HCT116 (cell line): ENCODE measurements at regions not wholly inside any gene's neighbourhood (a gene's known extent, or its start where the extent isn't known, plus 50 kb on each side); places are given as distances from the start of the nearest gene placed in this dataset.

Experiments used
- ATAC-seq: fragments of 200-7000 bp; cut with Tn5 transposase; 2 replicates; pipeline ENCODE4 v1.9.1; 2020; ENCODE audit warnings: mild to moderate bottlenecking, moderate library complexity
- BruUV-seq: library from RNA; stranded (reverse); fragments of 400-500 nt; replicated peaks from 2 replicates; lab custom pipeline; 2021; lab: Mats Ljungman, UMichigan
- CTCF ChIA-PET: fragments of 300-600 bp; sonication (Branson Sonifier 250); formaldehyde crosslinking; loops from one replicate; lab custom pipeline; 2021; ENCODE audit warnings: antibody characterized with exemption; lab: Charles Lee
- POLR2A ChIA-PET: fragments of 300-600, 350-600 bp; sonication (Branson Sonifier 250); formaldehyde crosslinking; loops from one replicate; lab custom pipeline; 2021; ENCODE audit warnings: antibody characterized with exemption; lab: Charles Lee
- RAD21 ChIA-PET, 2 experiments: fragments of 300-600 bp; sonication (Branson Sonifier 250); formaldehyde crosslinking; loops; one replicate each; lab custom pipeline; 2023; ENCODE audit warnings: low total read pairs in 2 of 2; ENCODE audit not compliant: uncharacterized antibody in 2 of 2, unreplicated experiment in 2 of 2, low non-redundant PET in 1 of 2; lab: Charles Lee
- DNase-seq: peaks from one replicate; pipeline ENCODE4 v3.0.0-alpha.2; 2010; ENCODE audit warnings: low read depth, low spot score
- H2AFZ ChIP-seq: fragments of 200-600 bp; shearing (Covaris generic), sonication (generic); 2 replicates; pipeline ENCODE4 v1.6.1; 2017; ENCODE audit warnings: low read depth, mixed run types, mixed read lengths, antibody characterized with exemption, low read length; ENCODE audit not compliant: poor library complexity, severe bottlenecking
- H3K27ac ChIP-seq: 2 replicates; pipeline ENCODE4 v1.5.1; 2012; ENCODE audit warnings: low read depth, low read length
- H3K27me3 ChIP-seq: fragments of 200-600 bp; sonication (generic); 2 replicates; pipeline ENCODE4 v1.6.1; 2016; ENCODE audit warnings: mixed run types, low read length, mixed read lengths; ENCODE audit not compliant: insufficient read depth
- H3K36me3 ChIP-seq, 2 experiments: fragments of 200-500 bp in 1 of 2; fragments of 200-600 bp in 1 of 2; sonication (Bioruptor generic) in 1 of 2; sonication (generic) in 1 of 2; 2 replicates each; pipeline versions ENCODE4 v1.5.1 to v1.6.1; 2014 to 2016; ENCODE audit warnings: low read length in 2 of 2, inconsistent platforms in 1 of 2, mixed read lengths in 1 of 2, mixed run types in 1 of 2; ENCODE audit not compliant: insufficient read depth in 2 of 2, control insufficient read depth in 1 of 2
- H3K4me1 ChIP-seq, 2 experiments: fragments of 200-600 bp in 1 of 2; sonication (generic) in 1 of 2; 2 replicates each; pipeline versions ENCODE4 v1.5.1 to v1.6.1; 2012 to 2017; ENCODE audit warnings: low read length in 2 of 2, inconsistent platforms in 1 of 2, mild to moderate bottlenecking in 1 of 2, mixed read lengths in 1 of 2, mixed run types in 1 of 2, moderate library complexity in 1 of 2; ENCODE audit not compliant: insufficient read depth in 2 of 2, control insufficient read depth in 1 of 2
- H3K4me2 ChIP-seq: fragments of 200-600 bp; sonication (generic); 2 replicates; pipeline ENCODE4 v1.6.1; 2017; ENCODE audit warnings: mixed run types, low read length, mixed read lengths
- H3K4me3 ChIP-seq, 2 experiments: fragments of 200-600 bp in 1 of 2; sonication (generic) in 1 of 2; replicated peaks in 1 of 2; 2 replicates each; pipeline ENCODE4 v1.5.1; 2011 to 2016; ENCODE audit warnings: low read length in 2 of 2, control low read depth in 1 of 2, low read depth in 1 of 2, mild to moderate bottlenecking in 1 of 2, mixed read lengths in 1 of 2, mixed run types in 1 of 2
- H3K79me2 ChIP-seq: fragments of 200-600 bp; sonication (generic); 2 replicates; pipeline ENCODE4 v1.6.1; 2017; ENCODE audit warnings: mild to moderate bottlenecking, mixed run types, low read length, moderate library complexity, mixed read lengths; ENCODE audit not compliant: insufficient read depth
- H3K9ac ChIP-seq: fragments of 200-600 bp; sonication (generic); 2 replicates; pipeline ENCODE4 v1.6.1; 2016; ENCODE audit warnings: low read length, mixed read lengths
- H3K9me2 ChIP-seq: fragments of 200-600 bp; sonication (generic), shearing (Covaris generic); 2 replicates; pipeline ENCODE4 v1.6.1; 2017; ENCODE audit warnings: mixed run types, mild to moderate bottlenecking, moderate library complexity; ENCODE audit not compliant: insufficient read depth
- H3K9me3 ChIP-seq, 2 experiments: fragments of 200-500 bp in 1 of 2; fragments of 200-600 bp in 1 of 2; sonication (Bioruptor generic) in 1 of 2; sonication (generic) in 1 of 2; 2 replicates each; pipeline ENCODE4 v1.6.1; 2014 to 2017; ENCODE audit warnings: low read length in 2 of 2, mixed read lengths in 2 of 2, inconsistent platforms in 1 of 2, low read depth in 1 of 2, mild to moderate bottlenecking in 1 of 2, mixed run types in 1 of 2, moderate library complexity in 1 of 2; ENCODE audit not compliant: control insufficient read depth in 1 of 2, insufficient read depth in 1 of 2
- H4K20me1 ChIP-seq: fragments of 200-600 bp; sonication (generic), shearing (Covaris generic); 2 replicates; pipeline ENCODE4 v1.6.1; 2017; ENCODE audit warnings: mixed run types, mild to moderate bottlenecking, moderate library complexity; ENCODE audit not compliant: insufficient read depth
- CEBPB ChIP-seq: IDR thresholded peaks from 2 replicates; pipeline ENCODE4 v1.6.1; 2012; ENCODE audit warnings: low read depth
- EZH2 ChIP-seq: fragments of 200-600 bp; sonication (generic); IDR thresholded peaks from 2 replicates; pipeline ENCODE4 v1.6.1; 2017; ENCODE audit warnings: antibody characterized with exemption, mixed run types
- EZH2phosphoT487 ChIP-seq: fragments of 200-600 bp; IDR thresholded peaks from 2 replicates; pipeline ENCODE4 v1.6.1; 2018; ENCODE audit warnings: antibody characterized with exemption, borderline replicate concordance
- JUND ChIP-seq: IDR thresholded peaks from 2 replicates; pipeline ENCODE4 v1.6.1; 2012
- POLR2A ChIP-seq: IDR thresholded peaks from 2 replicates; pipeline ENCODE4 v1.7.0; 2011; ENCODE audit warnings: borderline replicate concordance; ENCODE audit not compliant: insufficient read depth, insufficient read length; ENCODE audit errors: extremely low read depth
- POLR2AphosphoS5 ChIP-seq: IDR thresholded peaks from 2 replicates; pipeline ENCODE4 v1.6.1; 2011; ENCODE audit warnings: mild to moderate bottlenecking, low read depth, low read length, moderate library complexity
- RAD21 ChIP-seq: IDR thresholded peaks from 2 replicates; pipeline ENCODE4 v1.6.1; 2012; ENCODE audit warnings: low read depth, mild to moderate bottlenecking
- REST ChIP-seq: IDR thresholded peaks from 2 replicates; pipeline ENCODE4 v1.6.1; 2012; ENCODE audit warnings: low read depth
- SIN3A ChIP-seq: IDR thresholded peaks from 2 replicates; pipeline ENCODE4 v1.6.1; 2012; ENCODE audit warnings: low read depth
- SRF ChIP-seq: IDR thresholded peaks from 2 replicates; pipeline ENCODE4 v1.6.1; 2012; ENCODE audit warnings: low read depth
- TCF7L2 ChIP-seq: IDR thresholded peaks from 2 replicates; pipeline ENCODE4 v1.7.0; 2011; ENCODE audit warnings: borderline replicate concordance, inconsistent platforms; ENCODE audit not compliant: insufficient read depth, insufficient read length; ENCODE audit errors: extremely low read depth
- YY1 ChIP-seq: IDR thresholded peaks from 2 replicates; pipeline ENCODE4 v1.6.1; 2011; ENCODE audit warnings: low read length, low read depth, moderate library complexity, mild to moderate bottlenecking; ENCODE audit not compliant: insufficient replicate concordance; ENCODE audit errors: extremely low read depth
- ZFX ChIP-seq: fragments of 450-650 bp; IDR thresholded peaks from 2 replicates; pipeline ENCODE4 v1.6.1; 2017
- ZNF274 ChIP-seq: fragments of 200-500 bp; sonication (Bioruptor generic); IDR thresholded peaks from 2 replicates; pipeline ENCODE4 v1.6.1; 2014; ENCODE audit warnings: mild to moderate bottlenecking, low read depth, low read length, inconsistent platforms
- intact Hi-C: fragments of 100-400 bp; cut with micrococcal nuclease; formaldehyde crosslinking; loops from 2 replicates; pipeline ENCODE4 v1.10.0; 2022

DNA sequence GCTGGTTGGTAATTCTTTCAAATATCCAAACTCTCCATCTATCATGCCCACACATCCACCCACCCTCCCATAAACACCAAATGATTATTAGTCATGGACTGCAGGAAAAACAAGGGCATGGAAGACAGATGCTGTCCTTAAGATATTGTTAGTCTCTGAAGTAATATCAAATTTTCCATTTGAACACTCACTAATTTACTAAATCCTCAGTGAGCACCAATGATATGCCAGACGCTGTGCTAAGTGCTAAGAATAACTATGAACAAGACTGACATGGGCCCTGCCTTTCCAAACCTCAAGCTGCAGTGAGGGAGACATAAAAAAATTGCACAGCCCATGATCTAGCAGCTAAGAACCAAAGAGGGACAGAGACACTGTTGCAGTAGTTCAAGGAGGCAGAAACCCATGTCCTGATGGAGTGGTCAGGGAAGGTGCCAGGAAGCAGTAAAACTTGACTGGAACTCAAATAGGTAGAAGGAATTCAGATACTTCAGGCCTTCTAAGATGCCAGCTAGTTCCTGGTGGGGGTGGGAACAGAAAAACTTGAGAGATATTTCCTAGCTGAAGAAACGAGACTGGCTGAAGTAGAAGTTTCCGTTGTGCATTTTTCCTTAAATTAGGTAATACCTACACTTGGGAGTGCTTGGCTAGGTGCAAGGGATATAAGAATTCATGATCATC, 182.1 kb downstream of the OSR1 start:
- Histone ChIP-seq H3K4me2 (no peak overlapping the region), H3K4me1 (0 out of 4 replicates have a peak, but pooled peaks cover 0 to 2% of the 10 kb centered on the region in 2 experiments), H3K27ac (no peak overlapping the region), H3K9ac (no peak overlapping the region), H3K9me3 (no peaks in the 10 kb centered on the region), H3K27me3 (no peaks in the 10 kb centered on the region), H2AFZ (no peak overlapping the region), H4K20me1 (no peaks in the 10 kb centered on the region), H3K79me2 (no peaks in the 10 kb centered on the region), H3K4me3 (no peak overlapping the region), H3K9me2 (no peaks in the 10 kb centered on the region), H3K36me3 (no peaks in the 10 kb centered on the region)
- ATAC-seq, result no peak
- ChIA-PET POLR2A (no interaction called here), CTCF (no interaction called here), RAD21 (no interaction called here)
- no peak for TF ChIP-seq POLR2AphosphoS5
- TF ChIP-seq POLR2A, result no peak
- no peak for TF ChIP-seq SRF
- no peak for TF ChIP-seq JUND
- no peak for TF ChIP-seq TCF7L2
- TF ChIP-seq ZNF274, result no peak
- TF ChIP-seq YY1, result no peak
- TF ChIP-seq SIN3A, result no peak
- TF ChIP-seq ZFX, result no peak
- no peak for TF ChIP-seq EZH2
- no peak for TF ChIP-seq EZH2phosphoT487
- TF ChIP-seq CEBPB, result no peak
- no peak for TF ChIP-seq RAD21
- TF ChIP-seq REST, result no peak
- DNase-seq, result no peak
- no TSS peak for BruUV-seq
- intact Hi-C loops, result no loop called here
